Fibroblast of pulmonary artery (primary cell): ENCODE measurements at regions not wholly inside any gene's neighbourhood (a gene's known extent, or its start where the extent isn't known, plus 50 kb on each side); places are given as distances from the start of the nearest gene placed in this dataset.

Source experiments
- DNase-seq: peaks from one replicate; pipeline ENCODE4 v3.0.0-alpha.2; 2010; ENCODE audit warnings: low read depth
- H3K4me3 ChIP-seq: replicated peaks from 2 replicates; pipeline ENCODE4 v1.5.1; 2011; ENCODE audit warnings: low read depth, mild to moderate bottlenecking, control low read depth, low read length, moderate library complexity
- CTCF ChIP-seq: IDR thresholded peaks from 2 replicates; pipeline ENCODE4 v1.5.1; 2011; ENCODE audit warnings: mild to moderate bottlenecking, control low read depth, low read length, inconsistent platforms; ENCODE audit errors: missing control alignments

GRCh38 chr22:49420651-49421050 lies 407.0 kb downstream of the BRD1 start:
- no peak for DNase-seq
- TF ChIP-seq CTCF: no peak
- H3K4me3 ChIP-seq: no peak overlapping the region

DNA sequence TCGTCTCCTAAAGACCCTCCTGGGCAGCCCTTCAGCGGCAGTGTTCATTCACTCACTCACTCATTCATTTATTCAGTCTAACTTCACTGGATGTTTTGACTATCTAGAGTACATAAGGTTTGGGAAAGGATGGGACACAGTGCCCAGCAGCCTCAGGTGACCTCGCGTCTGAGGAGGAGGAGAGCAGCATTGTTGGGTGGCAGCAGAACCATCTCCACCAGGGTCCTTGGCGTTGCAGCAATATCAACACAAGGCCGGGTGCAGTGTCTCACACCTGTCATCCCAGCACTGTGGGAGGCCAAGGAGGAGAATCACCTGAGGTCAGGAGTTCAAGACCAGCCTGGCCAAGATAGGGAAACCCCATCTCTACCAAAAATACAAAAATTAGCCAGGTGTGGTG lies 408.0 kb downstream of the BRD1 start:
- no peak for TF ChIP-seq CTCF
- DNase-seq: no peak
- H3K4me3 ChIP-seq: no peak overlapping the region

GRCh38 chr22:49418943-49419342 lies 408.7 kb downstream of the BRD1 start:
- no peak for DNase-seq
- no peak for TF ChIP-seq CTCF
- H3K4me3 ChIP-seq: no peak overlapping the region

- no peak for DNase-seq
- H3K4me3 ChIP-seq: no peak overlapping the region
- no peak for TF ChIP-seq CTCF
Observed at GRCh38 chr22:49418341-49418894, 409.3 kb downstream of the BRD1 start.

DNA sequence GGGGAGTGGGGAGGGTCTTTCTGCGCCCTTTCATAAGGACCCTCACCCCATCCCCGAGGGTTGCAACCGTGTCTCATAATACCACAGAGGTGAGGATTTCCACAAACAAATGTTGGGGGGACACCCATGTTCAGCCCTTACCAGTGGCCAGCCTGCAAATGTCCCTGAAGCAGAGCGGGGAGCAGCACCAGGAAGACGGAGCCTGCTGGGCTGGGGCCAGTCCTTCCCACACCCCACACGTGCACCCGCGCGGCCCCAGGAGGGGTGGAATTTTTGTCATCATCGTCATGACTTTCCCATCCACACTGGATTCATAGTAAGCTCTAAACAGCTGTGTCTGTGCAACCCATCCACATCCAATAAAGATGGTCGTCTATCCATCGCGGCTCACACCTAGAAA lies 409.8 kb downstream of the BRD1 start:
- DNase-seq: no peak
- H3K4me3 ChIP-seq: no peak overlapping the region
- TF ChIP-seq CTCF: no peak

- no peak for DNase-seq
- no peak overlapping the region for H3K4me3 ChIP-seq
- no peak for TF ChIP-seq CTCF
Observed at GRCh38 chr22:49417326-49417725, 410.3 kb downstream of the BRD1 start.

- no peak overlapping the region for H3K4me3 ChIP-seq
- no peak for DNase-seq
- no peak for TF ChIP-seq CTCF
Observed at GRCh38 chr22:49415151-49415951, 412.3 kb downstream of the BRD1 start.
